GM06990 (cell line): ENCODE measurements at regions not wholly inside any gene's neighbourhood (a gene's known extent, or its start where the extent isn't known, plus 50 kb on each side); places are given as distances from the start of the nearest gene placed in this dataset.

Experiments used
- DNase-seq: peaks from one replicate; pipeline ENCODE4 v3.0.0-alpha.2; 2011; ENCODE audit not compliant: insufficient read length; ENCODE audit errors: extremely low read depth
- H3K27me3 ChIP-seq: replicated peaks from 2 replicates; pipeline ENCODE4 v1.6.0; 2011; ENCODE audit warnings: low read length; ENCODE audit not compliant: control insufficient read depth, insufficient read depth
- H3K36me3 ChIP-seq: 2 replicates; pipeline ENCODE4 v1.5.1; 2011; ENCODE audit warnings: low read length; ENCODE audit not compliant: control insufficient read depth, insufficient read depth
- H3K4me3 ChIP-seq: replicated peaks from 2 replicates; pipeline ENCODE4 v1.5.1; 2011; ENCODE audit warnings: low read depth, mild to moderate bottlenecking, control low read depth, low read length
- CTCF ChIP-seq: IDR thresholded peaks from 2 replicates; pipeline ENCODE4 v1.5.1; 2011; ENCODE audit warnings: low read length, control low read depth, mild to moderate bottlenecking, inconsistent platforms; ENCODE audit not compliant: insufficient read depth, poor library complexity, severe bottlenecking

GRCh38 chr5:14954616-14955343 lies 83.2 kb upstream of the ANKH start:
- H3K27me3 ChIP-seq: no peaks in the 10 kb centered on the region; the same call in none of the 2 replicates
- H3K4me3 ChIP-seq: no peak overlapping the region
- TF ChIP-seq CTCF: no peak
- no peak for DNase-seq
- no peaks in the 10 kb centered on the region for H3K36me3 ChIP-seq

DNA sequence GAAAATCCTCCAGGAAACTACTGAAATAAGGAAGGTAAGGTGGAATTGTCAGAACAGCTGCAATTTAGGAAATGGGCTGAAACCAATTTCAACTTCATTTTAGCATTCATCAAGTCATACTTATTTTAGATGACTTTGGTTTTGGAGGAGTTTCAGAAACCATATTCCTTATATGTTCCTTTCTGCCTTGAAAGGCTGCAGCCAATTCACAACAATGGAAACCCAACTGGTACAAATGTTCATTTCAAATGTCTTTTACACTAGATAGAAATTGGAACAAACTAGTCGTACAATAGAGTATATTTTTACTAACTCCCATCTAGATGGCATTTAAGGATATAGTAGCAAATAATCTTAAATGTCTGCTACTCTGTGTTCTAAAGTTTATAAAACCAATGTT lies 82.6 kb upstream of the ANKH start:
- Histone ChIP-seq H3K36me3 (no peaks in the 10 kb centered on the region), H3K4me3 (no peak overlapping the region), H3K27me3 (no peaks in the 10 kb centered on the region; the same call in none of the 2 replicates)
- DNase-seq: no peak
- no peak for TF ChIP-seq CTCF

DNA sequence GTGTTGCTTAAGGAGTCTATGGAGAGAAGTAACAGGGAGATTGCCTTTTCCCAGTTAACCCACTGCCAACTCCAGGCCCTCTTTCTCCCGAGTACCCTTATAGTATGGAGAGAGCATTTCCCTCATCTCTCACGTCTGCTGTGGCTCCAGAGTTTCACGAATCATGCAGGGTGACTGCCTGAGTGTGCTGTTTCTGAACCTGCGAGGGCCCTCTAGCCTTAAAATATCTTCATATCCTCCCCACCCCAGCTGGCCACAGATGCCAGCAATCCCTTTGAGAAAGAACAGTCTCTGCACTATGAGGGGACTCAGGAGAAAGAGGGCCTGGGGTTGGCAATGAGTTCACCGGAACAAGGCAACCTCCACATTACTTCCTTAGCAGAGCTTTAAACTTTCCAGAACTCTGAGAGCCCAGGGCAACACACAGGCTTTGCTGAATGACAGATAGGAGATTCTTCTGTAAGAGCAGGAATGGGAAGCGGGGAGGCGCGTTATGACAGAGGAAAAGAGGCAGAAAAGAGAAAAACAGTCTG lies 81.6 kb upstream of the ANKH start:
- Histone ChIP-seq H3K4me3 (no peak overlapping the region), H3K27me3 (no peaks in the 10 kb centered on the region; the same call in none of the 2 replicates), H3K36me3 (no peaks in the 10 kb centered on the region)
- TF ChIP-seq CTCF: no peak
- DNase-seq: no peak

DNA sequence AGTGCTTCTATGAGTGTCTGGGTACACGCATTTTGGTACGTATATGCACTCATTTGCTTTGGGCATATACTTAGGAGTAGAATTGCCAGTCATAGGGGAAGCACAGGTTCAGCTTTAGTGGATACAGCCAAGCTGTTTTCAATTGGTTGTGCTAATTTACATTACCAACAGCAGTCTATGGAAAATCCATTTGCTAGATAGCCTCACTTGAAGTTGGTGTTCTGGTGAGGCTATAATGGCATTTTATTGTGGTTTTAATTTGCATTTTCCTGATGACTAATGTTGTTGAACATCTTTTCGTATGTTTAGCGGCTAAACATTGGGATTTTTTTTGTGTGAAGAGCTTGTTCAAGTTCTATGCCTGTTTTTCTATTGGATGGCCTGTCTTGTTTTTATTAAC lies 76.8 kb upstream of the ANKH start:
- no peak for DNase-seq
- no peak for TF ChIP-seq CTCF
- Histone ChIP-seq H3K36me3 (no peaks in the 10 kb centered on the region), H3K4me3 (no peak overlapping the region), H3K27me3 (no peaks in the 10 kb centered on the region; the same call in 1 of the 2 replicates)

DNA sequence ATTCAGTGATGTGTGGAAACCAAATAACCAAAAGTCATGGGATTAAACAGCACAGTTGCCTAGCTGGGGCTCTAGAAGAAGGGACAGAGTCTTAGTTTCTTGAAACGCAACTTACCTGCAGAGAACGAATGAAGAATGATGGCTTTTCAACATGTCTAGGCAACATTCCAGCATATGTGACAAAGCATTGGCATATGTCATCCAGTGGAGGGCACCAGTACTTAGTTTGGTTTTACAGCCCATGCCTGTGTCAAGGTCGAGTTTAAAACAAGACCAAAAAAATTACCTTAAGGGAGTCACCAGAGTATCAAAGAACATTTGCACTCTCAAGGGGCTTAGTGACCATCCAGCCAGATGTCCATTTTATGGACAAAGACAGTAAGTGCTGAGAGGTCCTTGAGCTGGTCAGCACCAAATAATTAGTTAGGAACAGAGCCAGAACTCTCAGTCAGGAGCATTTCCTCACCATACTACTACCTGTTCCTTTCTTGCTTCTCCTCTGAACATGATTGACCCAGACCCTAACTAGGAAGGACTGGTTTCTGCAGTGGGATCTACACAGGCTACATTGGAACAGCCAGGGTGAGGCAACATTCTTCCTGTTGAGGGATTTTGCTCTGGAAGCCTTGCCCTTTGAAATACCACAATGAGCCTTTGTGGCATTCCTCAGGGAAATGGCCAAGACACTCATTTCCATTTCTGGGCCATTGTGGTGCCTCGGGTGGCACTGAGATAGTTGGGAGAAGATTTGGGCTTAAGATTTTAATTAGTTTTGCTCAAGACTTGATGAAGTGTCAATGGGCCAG lies 75.4 kb upstream of the ANKH start:
- Histone ChIP-seq H3K4me3 (no peak overlapping the region), H3K27me3 (no peaks in the 10 kb centered on the region; the same call in 1 of the 2 replicates), H3K36me3 (no peaks in the 10 kb centered on the region)
- TF ChIP-seq CTCF: peak; percentile 58
- DNase-seq: no peak
